HG03135 (cell line): ENCODE measurements at regions not wholly inside any gene's neighbourhood (a gene's known extent, or its start where the extent isn't known, plus 50 kb on each side); places are given as distances from the start of the nearest gene placed in this dataset.
"Not testable (repeated sequence)": the region's sequence is repeated elsewhere in the genome, so short reads cannot be mapped to it uniquely, and the experiment has no call there.

Experiments used
- ATAC-seq: cut with Tn5 transposase; IDR thresholded peaks from one replicate; pipeline ENCODE4 v1.9.1; 2021; ENCODE audit warnings: mild to moderate bottlenecking, moderate library complexity; ENCODE audit not compliant: unreplicated experiment

GRCh38 chr3:30457726-30458125, 148.7 kb upstream of the TGFBR2 start:
- no peak for ATAC-seq

GRCh38 chr3:30458376-30459171, 147.8 kb upstream of the TGFBR2 start:
- no peak for ATAC-seq

GRCh38 chr3:30461311-30461710, 145.1 kb upstream of the TGFBR2 start:
- no peak for ATAC-seq

- ATAC-seq, result no peak
These were observed 143.5 kb upstream of the TGFBR2 start for GRCh38 chr3:30462721-30463470.

- ATAC-seq, result no peak
These were observed 142.0 kb upstream of the TGFBR2 start for GRCh38 chr3:30464381-30464780.

- no peak for ATAC-seq
These were observed 140.9 kb upstream of the TGFBR2 start for GRCh38 chr3:30465454-30465853.

GRCh38 chr3:30467596-30468238, 138.7 kb upstream of the TGFBR2 start:
- ATAC-seq, result no peak

- no peak for ATAC-seq
These were observed 137.3 kb upstream of the TGFBR2 start for GRCh38 chr3:30469133-30469532.

GRCh38 chr3:30470496-30470895, 135.9 kb upstream of the TGFBR2 start:
- ATAC-seq, result no peak

GRCh38 chr3:30471066-30471465, 135.3 kb upstream of the TGFBR2 start:
- no peak for ATAC-seq

GRCh38 chr3:30471796-30472489, 134.5 kb upstream of the TGFBR2 start:
- no peak for ATAC-seq

GRCh38 chr3:30473374-30474051, 132.9 kb upstream of the TGFBR2 start:
- no peak for ATAC-seq

- no peak for ATAC-seq
These were observed 132.0 kb upstream of the TGFBR2 start for GRCh38 chr3:30474371-30474770.

- ATAC-seq, result peak; percentile 81
These were observed 131.2 kb upstream of the TGFBR2 start for GRCh38 chr3:30475038-30475808.

GRCh38 chr3:30475809-30476178, 130.6 kb upstream of the TGFBR2 start:
- no peak for ATAC-seq

- no peak for ATAC-seq
These were observed 129.9 kb upstream of the TGFBR2 start for GRCh38 chr3:30476368-30477084.

- no peak for ATAC-seq
These were observed 129.1 kb upstream of the TGFBR2 start for GRCh38 chr3:30477149-30477921.

- not testable (repeated sequence) for ATAC-seq
These were observed 126.7 kb upstream of the TGFBR2 start for GRCh38 chr3:30479737-30480136.
